ENCODE measurements at regions not wholly inside any gene's neighbourhood (a gene's known extent, or its start where the extent isn't known, plus 50 kb on each side); places are given as distances from the start of the nearest gene placed in this dataset.
"Not testable (repeated sequence)": the region's sequence is repeated elsewhere in the genome, so short reads cannot be mapped to it uniquely, and the experiment has no call there.

- in situ Hi-C loops (cut with HindIII; ENCODE audit: low pct_unique_long_range_greater_than_20kb, low sequenced_read_pairs) = no loop called here
- DNase-seq (ENCODE audit: low read depth, low spot score) = no peak
These were observed 141.2 kb upstream of the FOXD4L5 start for GRCh38 chr9:65426231-65426630.

GRCh38 chr9:65425183-65425582 lies 140.2 kb upstream of the FOXD4L5 start:
- DNase-seq (ENCODE audit: low read depth, low spot score); in situ Hi-C loops (cut with HindIII; ENCODE audit: low pct_unique_long_range_greater_than_20kb, low sequenced_read_pairs): not testable (repeated sequence)

DNA sequence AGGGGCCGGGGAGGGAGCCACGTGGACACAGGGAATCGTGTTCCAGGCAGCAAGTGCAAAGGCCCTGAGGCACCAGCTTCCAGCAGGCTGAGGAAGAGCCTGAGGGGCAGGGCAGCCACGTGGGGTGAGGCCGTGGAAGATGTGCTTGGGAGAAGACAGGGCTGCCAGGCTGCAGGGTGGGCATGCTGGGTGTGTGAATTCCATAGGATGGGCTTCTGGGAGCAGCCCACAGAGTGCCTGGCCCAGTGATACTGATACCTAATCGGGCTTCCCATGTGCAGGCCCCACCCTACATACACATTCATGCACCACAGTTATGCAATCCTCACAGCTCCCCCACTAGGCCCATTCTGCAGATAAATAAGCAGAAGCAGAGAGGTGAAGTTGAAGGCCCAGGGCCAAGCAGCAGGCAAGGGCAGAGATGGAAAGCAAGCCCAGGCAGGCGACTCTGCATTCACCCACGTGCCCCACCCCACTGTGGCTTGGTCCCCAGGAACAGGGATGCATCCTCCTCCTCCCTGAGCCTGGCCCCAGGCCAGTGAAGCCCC lies 139.5 kb upstream of the FOXD4L5 start:
- DNase-seq (ENCODE audit: low read depth, low spot score); in situ Hi-C loops (cut with HindIII; ENCODE audit: low pct_unique_long_range_greater_than_20kb, low sequenced_read_pairs): not testable (repeated sequence)

- DNase-seq (ENCODE audit: low read depth, low spot score); in situ Hi-C loops (cut with HindIII; ENCODE audit: low pct_unique_long_range_greater_than_20kb, low sequenced_read_pairs): not testable (repeated sequence)
These were observed 138.9 kb upstream of the FOXD4L5 start for GRCh38 chr9:65423691-65424436.

GRCh38 chr9:65422966-65423690 lies 138.1 kb upstream of the FOXD4L5 start:
- in situ Hi-C loops (cut with HindIII; ENCODE audit: low pct_unique_long_range_greater_than_20kb, low sequenced_read_pairs); DNase-seq (ENCODE audit: low read depth, low spot score): not testable (repeated sequence)

DNA sequence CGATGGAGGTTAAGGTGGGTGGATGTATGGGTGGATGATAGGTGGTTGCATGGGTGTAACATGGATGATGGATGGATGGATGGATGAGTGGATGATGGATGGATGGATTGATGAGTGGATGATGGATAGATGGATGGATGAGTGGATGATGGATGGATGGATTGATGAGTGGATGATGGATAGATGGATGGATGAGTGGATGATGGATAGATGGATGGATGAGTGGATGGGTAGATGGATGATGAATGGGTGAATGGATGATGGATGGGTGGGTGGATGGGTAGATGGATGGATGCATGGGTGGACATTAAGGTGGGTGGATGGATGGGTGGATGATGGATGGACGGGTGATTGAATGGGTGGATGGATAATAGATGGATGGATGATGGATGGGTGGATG lies 136.5 kb upstream of the FOXD4L5 start:
- in situ Hi-C loops (cut with HindIII; ENCODE audit: low pct_unique_long_range_greater_than_20kb, low sequenced_read_pairs); DNase-seq (ENCODE audit: low read depth, low spot score): not testable (repeated sequence)

DNA sequence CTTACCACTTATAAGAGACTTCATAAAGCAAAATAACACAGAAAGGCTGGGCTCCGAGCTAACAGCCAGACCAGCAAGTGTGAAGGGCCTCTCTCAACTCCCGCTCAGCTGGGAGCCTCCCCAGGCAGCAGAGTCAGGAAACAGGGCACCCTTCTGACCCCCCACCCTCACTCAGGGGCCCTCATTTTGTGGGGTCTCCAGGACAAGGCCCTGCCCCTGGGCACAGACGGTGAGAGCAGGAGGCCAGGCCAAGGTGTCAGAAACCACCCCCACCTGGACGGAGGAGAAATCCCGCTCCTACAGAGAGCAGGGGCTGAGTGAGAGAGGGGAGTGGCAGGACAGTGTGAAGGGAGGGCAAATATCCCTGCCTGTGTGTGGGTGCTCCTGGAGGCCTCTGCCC lies 135.8 kb upstream of the FOXD4L5 start:
- no peak for DNase-seq (ENCODE audit: low read depth, low spot score)

GRCh38 chr9:65418966-65419365 lies 134.0 kb upstream of the FOXD4L5 start:
- in situ Hi-C loops (cut with HindIII; ENCODE audit: low pct_unique_long_range_greater_than_20kb, low sequenced_read_pairs) = not testable (repeated sequence)

More for the DNA sequence above, 135.8 kb upstream of the FOXD4L5 start:
- in situ Hi-C loops (cut with HindIII; ENCODE audit: low pct_unique_long_range_greater_than_20kb, low sequenced_read_pairs) = no loop called here

GRCh38 chr9:65416948-65417347 lies 131.9 kb upstream of the FOXD4L5 start:
- in situ Hi-C loops (cut with HindIII; ENCODE audit: low pct_unique_long_range_greater_than_20kb, low sequenced_read_pairs) = not testable (repeated sequence)
- DNase-seq (ENCODE audit: low read depth, low spot score) = peak; percentile 33

More at GRCh38 chr9:65418966-65419365, 134.0 kb upstream of the FOXD4L5 start:
- not testable (repeated sequence) for DNase-seq (ENCODE audit: low read depth, low spot score)

DNA sequence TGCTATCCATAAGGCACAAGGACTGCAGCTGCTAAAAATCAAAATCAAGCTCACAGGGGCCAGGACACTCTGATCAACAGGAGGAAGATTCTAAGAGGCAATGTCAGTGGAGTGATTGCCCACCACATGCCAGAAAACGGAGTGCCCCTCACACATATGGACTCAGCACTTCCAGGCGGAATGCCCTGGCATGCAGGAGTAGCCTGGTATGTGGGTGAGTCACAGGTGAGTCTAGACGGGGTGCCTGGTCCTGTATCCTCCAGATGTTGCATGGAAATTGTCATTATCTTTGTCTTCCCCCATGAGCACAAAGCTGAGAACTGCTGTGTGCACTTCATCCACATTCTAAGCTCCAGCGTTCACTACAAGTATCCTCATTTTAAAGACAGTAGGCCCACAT lies 129.2 kb upstream of the FOXD4L5 start:
- DNase-seq (ENCODE audit: low read depth, low spot score); in situ Hi-C loops (cut with HindIII; ENCODE audit: low pct_unique_long_range_greater_than_20kb, low sequenced_read_pairs): not testable (repeated sequence)

GRCh38 chr9:65413371-65413770 lies 128.4 kb upstream of the FOXD4L5 start:
- DNase-seq (ENCODE audit: low read depth, low spot score); in situ Hi-C loops (cut with HindIII; ENCODE audit: low pct_unique_long_range_greater_than_20kb, low sequenced_read_pairs): not testable (repeated sequence)

DNA sequence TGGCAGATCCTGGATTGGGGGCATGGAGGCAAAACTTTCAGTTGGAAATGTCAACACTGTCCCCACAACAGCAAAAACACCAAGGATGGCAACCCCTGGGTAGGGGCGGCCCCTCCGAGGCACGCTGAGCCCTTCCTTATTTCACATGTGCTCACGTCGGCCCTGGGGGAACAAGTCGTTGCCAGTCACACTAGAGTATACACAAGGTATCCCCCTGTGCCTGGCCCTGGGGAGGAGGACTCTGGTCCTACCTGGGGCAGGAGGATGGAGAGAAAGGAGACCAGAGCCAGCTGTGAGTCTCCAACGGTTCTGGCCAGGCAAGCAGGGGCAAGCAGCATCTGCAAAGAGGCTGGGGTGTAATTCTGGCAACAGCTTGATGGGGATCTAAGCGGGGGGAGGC lies 126.9 kb upstream of the FOXD4L5 start:
- DNase-seq (ENCODE audit: low read depth, low spot score) = no peak
- in situ Hi-C loops (cut with HindIII; ENCODE audit: low pct_unique_long_range_greater_than_20kb, low sequenced_read_pairs) = no loop called here

GRCh38 chr9:65411336-65411735 lies 126.3 kb upstream of the FOXD4L5 start:
- in situ Hi-C loops (cut with HindIII; ENCODE audit: low pct_unique_long_range_greater_than_20kb, low sequenced_read_pairs) = no loop called here
- no peak for DNase-seq (ENCODE audit: low read depth, low spot score)

- in situ Hi-C loops (cut with HindIII; ENCODE audit: low pct_unique_long_range_greater_than_20kb, low sequenced_read_pairs) = no loop called here
These were observed 125.9 kb upstream of the FOXD4L5 start for GRCh38 chr9:65410926-65411325.

DNA sequence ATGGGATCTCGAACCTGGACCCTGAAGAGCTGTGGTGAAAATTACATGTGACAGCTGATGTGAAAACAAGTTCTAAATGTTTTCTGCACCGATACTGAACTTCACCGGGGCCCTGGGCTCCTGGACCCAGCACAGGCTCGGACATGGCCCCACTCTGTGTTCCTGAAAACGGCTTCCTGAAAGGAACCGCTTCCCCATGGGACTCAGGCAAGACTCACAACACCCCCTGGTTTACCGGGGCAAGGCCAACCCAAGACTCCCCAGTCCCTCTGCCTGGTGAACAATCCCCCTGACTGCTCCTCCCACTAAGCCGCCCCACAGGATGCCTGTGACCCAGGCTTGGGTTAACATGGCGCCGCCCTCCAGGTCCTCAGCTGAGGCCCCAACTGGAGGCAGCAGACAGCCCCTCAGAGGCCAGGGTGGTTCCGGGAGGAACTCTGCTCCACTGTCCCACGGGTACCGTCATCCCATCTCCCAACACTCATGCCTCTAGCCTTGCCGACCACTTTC lies 124.5 kb upstream of the FOXD4L5 start:
- DNase-seq (ENCODE audit: low read depth, low spot score) = no peak
- in situ Hi-C loops (cut with HindIII; ENCODE audit: low pct_unique_long_range_greater_than_20kb, low sequenced_read_pairs) = no loop called here

More at GRCh38 chr9:65410926-65411325, 125.9 kb upstream of the FOXD4L5 start:
- no peak for DNase-seq (ENCODE audit: low read depth, low spot score)

DNA sequence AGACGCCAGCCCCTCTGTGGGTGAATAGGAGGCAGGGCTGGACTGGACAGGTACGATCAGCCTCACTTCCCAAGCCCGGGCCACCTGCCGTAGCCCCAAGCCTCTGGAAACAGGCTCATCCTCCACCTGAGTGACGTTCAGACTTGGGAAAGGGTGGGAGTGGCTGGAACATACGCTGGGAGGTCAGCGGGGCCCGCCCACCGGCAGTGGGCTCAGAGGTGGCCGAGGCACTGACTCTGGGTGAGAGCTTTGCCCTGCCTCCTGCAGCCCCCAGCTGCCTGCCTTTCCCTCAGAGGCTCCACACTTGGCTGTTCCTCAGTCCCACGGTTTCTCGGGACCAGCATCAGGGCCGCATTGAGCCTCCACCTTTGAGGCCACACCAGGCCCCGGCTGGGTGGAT lies 123.8 kb upstream of the FOXD4L5 start:
- in situ Hi-C loops (cut with HindIII; ENCODE audit: low pct_unique_long_range_greater_than_20kb, low sequenced_read_pairs); DNase-seq (ENCODE audit: low read depth, low spot score): not testable (repeated sequence)

- DNase-seq (ENCODE audit: low read depth, low spot score); in situ Hi-C loops (cut with HindIII; ENCODE audit: low pct_unique_long_range_greater_than_20kb, low sequenced_read_pairs): not testable (repeated sequence)
These were observed 121.6 kb upstream of the FOXD4L5 start for GRCh38 chr9:65406625-65407024.

DNA sequence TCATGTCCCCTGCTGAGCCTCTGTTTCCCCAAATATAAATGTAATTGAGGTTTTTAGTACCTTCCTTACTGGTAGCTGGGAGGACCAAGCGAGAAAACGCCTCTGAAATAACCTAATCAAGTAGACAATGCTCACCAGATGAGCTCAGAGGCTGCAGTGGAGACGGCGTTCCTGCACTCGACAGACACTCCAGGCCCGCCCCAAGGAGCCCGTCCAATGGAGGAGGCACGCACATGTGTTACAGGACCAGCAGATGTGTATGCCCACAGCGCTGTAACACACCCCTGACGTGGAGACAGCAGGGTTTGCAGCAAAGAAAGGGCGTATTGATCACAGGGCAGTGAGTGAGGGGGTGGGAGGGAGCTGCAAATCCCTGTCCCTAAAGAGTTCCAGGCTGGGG lies 120.8 kb upstream of the FOXD4L5 start:
- in situ Hi-C loops (cut with HindIII; ENCODE audit: low pct_unique_long_range_greater_than_20kb, low sequenced_read_pairs); DNase-seq (ENCODE audit: low read depth, low spot score): not testable (repeated sequence)
